ENCODE measurements at regions not wholly inside any gene's neighbourhood (a gene's known extent, or its start where the extent isn't known, plus 50 kb on each side); places are given as distances from the start of the nearest gene placed in this dataset.
"Not testable (repeated sequence)": the region's sequence is repeated elsewhere in the genome, so short reads cannot be mapped to it uniquely, and the experiment has no call there.

GRCh38 chr10:33071857-33072256 is 113.8 kb upstream of the ITGB1 start:
- no peak for DNase-seq (ENCODE audit: low read depth in 2 of 2, low spot score in 1 of 2)

- no peak for DNase-seq (ENCODE audit: low read depth in 2 of 2, low spot score in 1 of 2)
These were observed 112.1 kb upstream of the ITGB1 start for GRCh38 chr10:33070101-33070500.

DNA sequence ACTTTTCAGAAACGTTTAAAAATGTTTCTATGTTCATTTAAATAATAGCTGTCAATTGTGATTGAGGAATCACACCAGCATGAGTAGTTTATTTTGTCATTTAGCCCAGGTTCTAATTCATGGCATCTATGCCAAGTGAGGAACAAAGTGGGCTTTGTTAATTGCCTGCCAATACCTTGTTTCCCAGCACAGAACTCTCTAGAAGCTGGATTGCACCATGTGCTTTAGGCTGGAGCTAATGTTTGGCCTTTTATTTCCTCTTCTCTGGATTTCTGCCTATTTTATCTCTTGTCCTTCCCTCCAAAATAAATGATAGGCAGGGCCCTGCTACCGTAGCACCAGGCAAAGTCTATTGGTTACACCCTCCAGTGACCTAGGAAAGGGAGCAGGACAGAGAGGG is 109.9 kb upstream of the ITGB1 start:
- no peak for DNase-seq (ENCODE audit: low read depth in 2 of 2, low spot score in 1 of 2)

- no peak for DNase-seq (ENCODE audit: low read depth in 2 of 2, low spot score in 1 of 2)
These were observed 109.5 kb upstream of the ITGB1 start for GRCh38 chr10:33067481-33067880.

GRCh38 chr10:33066558-33067236 is 108.7 kb upstream of the ITGB1 start:
- no peak for DNase-seq (ENCODE audit: low read depth in 2 of 2, low spot score in 1 of 2)

DNA sequence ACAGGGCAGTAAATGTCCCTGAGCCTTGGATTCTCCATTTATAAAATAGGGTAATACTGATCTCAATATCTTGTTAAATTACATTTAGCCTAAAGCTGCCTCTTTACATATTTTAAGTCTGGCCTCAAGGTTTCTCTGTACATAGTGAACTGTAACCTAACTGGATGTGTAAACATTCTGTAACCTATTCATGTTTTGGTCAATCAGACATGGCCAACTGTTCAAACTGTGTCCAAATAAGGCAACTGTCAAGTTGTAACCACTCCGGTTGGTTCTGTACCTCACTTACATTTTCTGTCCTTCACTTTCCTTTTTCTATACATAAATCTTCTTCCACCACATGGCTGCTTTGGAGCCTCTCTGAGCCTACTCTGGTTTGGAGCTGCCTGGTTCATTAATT is 107.1 kb upstream of the ITGB1 start:
- DNase-seq (ENCODE audit: low read depth in 2 of 2, low spot score in 1 of 2) = no peak

DNA sequence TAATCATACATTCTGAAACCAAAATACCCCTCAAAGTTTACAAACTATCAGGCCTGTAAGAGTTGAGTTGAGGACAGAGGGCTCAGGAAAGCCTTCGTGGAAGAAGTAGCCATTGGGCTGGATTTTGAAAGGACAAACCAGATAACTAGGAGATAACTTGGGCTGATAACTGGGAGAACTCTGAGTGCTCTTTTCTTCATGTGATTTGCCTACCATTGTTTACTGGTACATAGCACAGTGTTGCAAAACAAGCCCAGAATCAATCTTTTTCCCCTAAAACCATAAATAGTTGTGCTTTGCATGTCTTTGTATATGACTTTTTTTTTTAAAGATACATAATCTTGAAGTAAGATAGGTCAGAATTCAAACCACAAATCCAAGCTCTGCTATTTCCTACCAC is 106.7 kb upstream of the ITGB1 start:
- DNase-seq (ENCODE audit: low read depth in 2 of 2, low spot score in 1 of 2) = no peak

- no peak for DNase-seq (ENCODE audit: low read depth in 2 of 2, low spot score in 1 of 2)
These were observed 99.6 kb upstream of the ITGB1 start for GRCh38 chr10:33057620-33058019.

DNA sequence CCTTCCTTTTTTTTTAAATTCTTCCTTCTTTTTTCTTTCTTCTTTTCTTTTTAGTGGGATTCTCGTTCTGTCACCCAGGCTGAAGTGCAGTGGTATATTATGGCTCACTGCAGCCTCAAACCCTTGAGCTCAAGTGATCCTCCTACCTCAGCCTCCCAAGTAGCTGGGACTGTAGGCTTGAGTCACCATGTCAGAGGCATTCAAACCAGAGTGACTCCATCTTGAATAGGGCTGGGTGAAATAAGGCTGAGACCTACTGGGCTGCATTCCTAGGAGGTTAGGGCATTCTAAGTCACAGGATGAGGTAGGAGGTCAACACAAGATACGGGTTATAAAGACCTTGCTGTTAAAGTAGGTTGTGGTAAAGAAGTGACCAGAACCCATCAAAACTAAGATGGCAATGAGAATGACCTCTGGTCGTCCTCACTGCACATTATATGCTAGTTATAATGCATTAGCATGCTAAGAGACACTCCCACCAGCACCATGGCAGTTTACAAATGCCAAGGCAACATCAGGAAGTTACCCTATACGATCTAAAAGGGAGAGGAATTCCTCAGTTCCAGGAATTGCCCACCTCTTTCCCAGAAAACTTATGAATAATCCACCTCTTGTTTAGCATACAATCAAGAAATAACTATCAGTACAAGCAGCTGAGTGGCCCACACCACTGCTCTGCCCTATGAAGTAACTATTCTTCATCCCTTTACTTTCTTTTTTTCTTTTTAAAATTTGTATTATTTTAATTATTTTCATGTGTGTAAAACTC is 99.0 kb upstream of the ITGB1 start:
- DNase-seq (ENCODE audit: low read depth in 2 of 2, low spot score in 1 of 2) = no peak

DNA sequence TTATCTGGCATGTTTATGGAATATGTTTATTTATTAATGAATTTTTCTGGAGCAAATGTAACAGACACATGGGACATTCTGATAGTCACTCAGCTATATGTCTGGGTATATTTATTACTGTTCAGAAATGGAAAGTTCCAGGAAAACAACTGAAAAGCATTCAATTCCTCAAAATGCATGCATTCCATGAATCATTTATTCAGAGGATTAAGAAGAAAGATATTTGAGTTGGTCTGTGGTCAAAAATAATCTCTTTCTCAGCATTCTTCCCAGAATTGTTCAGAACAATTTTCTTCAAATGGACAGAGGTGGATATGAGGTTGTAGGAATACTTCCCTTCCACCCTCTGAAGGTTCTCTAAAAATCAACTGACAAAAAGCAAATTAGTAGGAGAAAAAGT is 97.6 kb upstream of the ITGB1 start:
- no peak for DNase-seq (ENCODE audit: low read depth in 2 of 2, low spot score in 1 of 2)

DNA sequence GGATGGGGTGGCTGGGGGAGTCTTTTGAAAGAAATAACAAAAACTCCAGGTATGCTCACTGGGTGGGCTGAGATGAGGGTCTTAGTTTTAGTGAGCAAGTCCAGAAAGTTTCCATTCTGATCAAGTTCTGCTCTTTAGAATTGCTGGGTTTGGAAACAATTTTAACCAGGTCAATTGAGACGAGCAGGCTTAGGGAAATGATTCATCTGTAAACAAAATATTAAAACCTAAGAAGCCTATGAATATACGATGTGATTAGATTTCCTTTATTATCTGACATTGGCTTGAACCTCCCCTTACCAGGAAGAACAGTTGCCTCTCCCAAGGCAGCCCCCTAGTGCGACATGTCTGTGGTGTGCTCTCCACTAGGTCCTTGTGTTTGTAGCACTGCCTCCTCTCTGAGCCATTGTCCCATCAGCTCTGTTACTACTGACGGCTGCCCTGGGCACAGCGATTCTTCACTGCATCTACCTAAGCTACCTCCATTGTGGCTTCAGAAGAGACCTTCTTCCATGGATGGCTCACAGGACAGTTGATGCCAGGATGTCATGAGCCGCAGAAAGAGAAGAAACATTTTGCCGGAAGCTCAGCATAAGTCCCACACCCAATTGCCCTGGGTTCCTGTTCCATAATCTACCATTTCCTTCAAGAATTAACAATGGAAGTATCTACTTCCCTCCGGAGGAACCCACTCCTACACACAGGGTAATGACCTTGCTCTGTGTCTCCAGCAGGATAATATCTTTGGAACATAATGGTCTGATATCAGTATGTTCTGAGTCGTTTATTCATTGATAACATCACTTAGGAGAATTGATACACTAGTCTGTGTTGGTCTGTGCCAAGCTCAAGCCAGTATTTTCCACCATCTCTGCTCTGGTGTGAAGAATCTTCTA is 95.1 kb upstream of the ITGB1 start:
- DNase-seq (ENCODE audit: low read depth in 2 of 2, low spot score in 1 of 2) = no peak

GRCh38 chr10:33052263-33052875 is 94.3 kb upstream of the ITGB1 start:
- DNase-seq (ENCODE audit: low read depth in 2 of 2, low spot score in 1 of 2) = no peak

- DNase-seq (ENCODE audit: low read depth in 2 of 2, low spot score in 1 of 2) = not testable (repeated sequence)
These were observed 92.2 kb upstream of the ITGB1 start for GRCh38 chr10:33049963-33050920.

DNA sequence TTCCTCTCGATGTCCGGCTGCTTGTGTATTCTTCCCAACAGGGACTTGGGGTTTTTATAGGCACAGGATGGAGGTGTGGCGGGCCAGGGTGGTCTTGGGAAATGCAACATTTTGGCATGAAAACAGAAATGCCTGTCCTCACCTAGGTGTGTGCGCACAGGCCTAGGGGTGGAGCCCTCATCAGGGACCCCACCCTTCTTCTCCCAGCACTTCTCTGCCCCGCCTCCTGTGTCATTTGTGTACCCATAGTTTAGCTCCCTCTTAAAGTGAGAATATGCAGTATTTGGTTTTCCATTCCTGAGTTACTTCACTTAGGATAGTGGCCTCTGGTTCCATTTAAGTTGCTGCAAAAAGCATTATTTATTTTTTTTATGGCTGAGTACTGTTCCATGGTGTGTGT is 90.2 kb upstream of the ITGB1 start:
- DNase-seq (ENCODE audit: low read depth in 2 of 2, low spot score in 1 of 2) = no peak

DNA sequence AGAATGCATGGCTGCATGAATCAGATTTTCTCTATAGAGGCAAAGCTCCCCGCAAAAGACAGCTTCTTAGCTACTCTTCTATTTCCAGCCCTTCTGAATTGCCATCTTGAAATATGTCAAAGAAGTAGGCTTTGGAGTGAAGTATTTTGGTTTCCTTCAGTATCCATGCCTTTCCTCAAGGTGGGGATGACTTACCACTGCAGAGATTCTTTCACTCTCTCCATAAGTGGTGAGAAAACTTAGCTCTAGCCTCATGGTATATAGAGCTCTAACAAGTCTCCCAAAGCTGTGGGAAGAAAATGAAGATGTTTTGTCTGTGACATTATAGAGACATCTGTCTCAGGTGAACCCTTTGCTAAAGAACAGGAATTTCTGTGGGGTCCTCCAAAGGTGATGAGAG is 89.6 kb upstream of the ITGB1 start:
- DNase-seq (ENCODE audit: low read depth in 2 of 2, low spot score in 1 of 2) = no peak

- no peak for DNase-seq (ENCODE audit: low read depth in 2 of 2, low spot score in 1 of 2)
These were observed 88.8 kb upstream of the ITGB1 start for GRCh38 chr10:33046792-33047191.

DNA sequence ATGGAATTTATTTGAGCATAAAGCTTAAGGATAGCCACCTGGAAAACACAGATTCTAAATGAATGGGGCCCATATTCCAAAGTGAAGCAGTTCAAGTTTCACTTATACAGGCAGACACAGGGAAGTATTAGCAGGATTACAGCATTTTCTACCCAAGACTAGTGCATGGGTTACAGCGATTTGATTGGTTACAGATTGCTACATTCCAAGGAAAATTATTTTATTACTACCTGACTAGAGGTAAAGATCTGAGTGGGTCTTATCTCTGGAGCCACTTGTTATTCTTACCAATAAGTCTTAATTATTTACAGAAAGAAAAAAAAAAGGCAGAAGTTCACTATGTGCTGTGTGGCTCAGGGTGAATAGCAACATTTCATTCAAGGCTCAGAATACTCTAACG is 87.4 kb upstream of the ITGB1 start:
- no peak for DNase-seq (ENCODE audit: low read depth in 2 of 2, low spot score in 1 of 2)

GRCh38 chr10:33042565-33042964 is 84.5 kb upstream of the ITGB1 start:
- no peak for DNase-seq (ENCODE audit: low read depth in 2 of 2, low spot score in 1 of 2)

DNA sequence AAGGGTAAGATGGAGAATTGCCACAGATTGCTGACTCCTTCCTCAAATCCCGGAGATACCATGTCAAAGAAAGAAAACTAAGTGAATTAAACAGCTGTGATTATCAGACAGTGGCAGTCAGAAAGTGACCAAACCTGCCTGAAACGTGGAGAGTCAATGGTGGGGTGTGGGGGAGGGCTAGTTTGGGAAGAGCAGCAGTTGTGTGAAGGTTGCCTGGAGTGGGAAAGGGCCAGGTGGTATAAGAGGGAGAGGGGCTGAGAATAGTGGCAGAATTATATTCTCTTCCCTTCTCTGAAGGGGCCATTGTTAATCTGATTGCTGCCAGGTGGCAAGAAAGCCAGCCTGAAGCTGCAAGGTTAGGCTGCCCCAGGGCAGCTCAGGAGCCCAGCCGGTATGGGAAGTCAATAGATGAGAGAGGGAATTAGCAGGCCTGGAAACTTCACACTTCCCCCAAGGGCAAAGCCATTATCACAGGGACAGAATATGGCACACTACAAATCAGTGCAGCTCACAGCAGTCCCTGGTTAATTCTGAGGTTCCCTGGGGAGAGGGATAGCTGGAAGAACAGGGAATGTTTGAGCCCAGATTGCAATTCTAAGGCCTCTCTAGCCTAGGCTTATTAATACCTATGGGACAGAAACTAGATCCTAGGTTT is 83.9 kb upstream of the ITGB1 start:
- DNase-seq (ENCODE audit: low read depth in 2 of 2, low spot score in 1 of 2) = no peak

DNA sequence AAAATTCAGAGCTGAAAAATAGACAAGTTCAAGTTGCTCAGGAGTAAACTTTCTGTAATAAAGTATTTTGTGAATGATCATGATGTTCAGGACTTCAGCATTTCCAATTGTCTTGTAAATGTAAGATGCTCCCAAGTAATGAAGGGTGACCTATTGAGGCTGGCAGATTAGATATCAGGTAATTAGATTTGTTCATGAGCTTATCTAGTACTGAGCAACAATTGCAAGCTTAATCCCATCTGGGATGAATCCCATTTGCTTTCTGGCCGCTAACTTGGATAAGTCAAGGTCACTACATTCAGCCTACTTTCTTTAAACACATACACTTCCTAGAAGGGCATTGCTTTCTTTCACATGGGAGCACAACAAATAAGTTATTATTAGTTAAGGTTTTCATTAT is 82.4 kb upstream of the ITGB1 start:
- no peak for DNase-seq (ENCODE audit: low read depth in 2 of 2, low spot score in 1 of 2)
